ENCODE measurements at regions not wholly inside any gene's neighbourhood (a gene's known extent, or its start where the extent isn't known, plus 50 kb on each side); places are given as distances from the start of the nearest gene placed in this dataset.
"Not testable (repeated sequence)": the region's sequence is repeated elsewhere in the genome, so short reads cannot be mapped to it uniquely, and the experiment has no call there.

GRCh38 chr2:126238251-126238650, 417.7 kb upstream of the GYPC start:
- DNase-seq (ENCODE audit: low read depth) = no peak

- DNase-seq (ENCODE audit: low read depth) = no peak
These were observed 416.5 kb upstream of the GYPC start for GRCh38 chr2:126239320-126239955.

- no peak for DNase-seq (ENCODE audit: low read depth)
These were observed 415.0 kb upstream of the GYPC start for GRCh38 chr2:126241001-126241400.

- no peak for DNase-seq (ENCODE audit: low read depth)
These were observed 414.5 kb upstream of the GYPC start for GRCh38 chr2:126241411-126241810.

- no peak for DNase-seq (ENCODE audit: low read depth)
These were observed 411.0 kb upstream of the GYPC start for GRCh38 chr2:126244937-126245336.

- DNase-seq (ENCODE audit: low read depth) = no peak
These were observed 402.3 kb upstream of the GYPC start for GRCh38 chr2:126253669-126254068.

- DNase-seq (ENCODE audit: low read depth) = no peak
These were observed 391.3 kb upstream of the GYPC start for GRCh38 chr2:126264625-126265024.

- DNase-seq (ENCODE audit: low read depth) = no peak
These were observed 386.0 kb upstream of the GYPC start for GRCh38 chr2:126269911-126270310.

- no peak for DNase-seq (ENCODE audit: low read depth)
These were observed 385.4 kb upstream of the GYPC start for GRCh38 chr2:126270587-126270986.

GRCh38 chr2:126272401-126272800, 383.6 kb upstream of the GYPC start:
- DNase-seq (ENCODE audit: low read depth) = no peak

- DNase-seq (ENCODE audit: low read depth) = no peak
These were observed 380.9 kb upstream of the GYPC start for GRCh38 chr2:126275098-126275497.

GRCh38 chr2:126276268-126276667, 379.7 kb upstream of the GYPC start:
- DNase-seq (ENCODE audit: low read depth) = not testable (repeated sequence)

GRCh38 chr2:126288362-126288761, 367.6 kb upstream of the GYPC start:
- no peak for DNase-seq (ENCODE audit: low read depth)

- not testable (repeated sequence) for DNase-seq (ENCODE audit: low read depth)
These were observed 362.0 kb upstream of the GYPC start for GRCh38 chr2:126293962-126294361.

- DNase-seq (ENCODE audit: low read depth) = no peak
These were observed 356.4 kb upstream of the GYPC start for GRCh38 chr2:126299469-126299976.

- DNase-seq (ENCODE audit: low read depth) = no peak
These were observed 355.6 kb upstream of the GYPC start for GRCh38 chr2:126300348-126300747.

GRCh38 chr2:126302043-126302442, 353.9 kb upstream of the GYPC start:
- no peak for DNase-seq (ENCODE audit: low read depth)

GRCh38 chr2:126303113-126303512, 352.8 kb upstream of the GYPC start:
- no peak for DNase-seq (ENCODE audit: low read depth)

- DNase-seq (ENCODE audit: low read depth) = no peak
These were observed 351.8 kb upstream of the GYPC start for GRCh38 chr2:126304154-126304553.

GRCh38 chr2:126306539-126306938, 349.4 kb upstream of the GYPC start:
- no peak for DNase-seq (ENCODE audit: low read depth)

- DNase-seq (ENCODE audit: low read depth) = no peak
These were observed 348.2 kb upstream of the GYPC start for GRCh38 chr2:126307740-126308139.

- DNase-seq (ENCODE audit: low read depth) = no peak
These were observed 346.8 kb upstream of the GYPC start for GRCh38 chr2:126309185-126309584.

- DNase-seq (ENCODE audit: low read depth) = no peak
These were observed 343.4 kb upstream of the GYPC start for GRCh38 chr2:126312579-126312978.

- no peak for DNase-seq (ENCODE audit: low read depth)
These were observed 340.1 kb upstream of the GYPC start for GRCh38 chr2:126315828-126316227.
